Trophoblast cell (in vitro differentiated cells and primary cell): ENCODE measurements at regions not wholly inside any gene's neighbourhood (a gene's known extent, or its start where the extent isn't known, plus 50 kb on each side); places are given as distances from the start of the nearest gene placed in this dataset.

ENCODE experiments used
- DNase-seq, 2 donors: peaks; one replicate each; pipeline ENCODE4 v3.0.0-alpha.2; 2016
- H2AFZ ChIP-seq: 2 replicates; pipeline ENCODE4 v1.6.1; 2013; ENCODE audit warnings: low read length, moderate library complexity, mild to moderate bottlenecking; ENCODE audit not compliant: insufficient read depth, poor library complexity
- H2AK5ac ChIP-seq: 2 replicates; pipeline ENCODE4 v1.6.1; 2013; ENCODE audit warnings: mild to moderate bottlenecking, low read length
- H2BK120ac ChIP-seq: 2 replicates; pipeline ENCODE4 v1.6.1; 2013; ENCODE audit warnings: low read length, mild to moderate bottlenecking, moderate library complexity; ENCODE audit not compliant: insufficient read depth, poor library complexity
- H2BK12ac ChIP-seq: 2 replicates; pipeline ENCODE4 v1.6.1; 2013; ENCODE audit warnings: mild to moderate bottlenecking, low read length, moderate library complexity
- H2BK5ac ChIP-seq: 2 replicates; pipeline ENCODE4 v1.6.1; 2013; ENCODE audit warnings: low read length, low read depth, moderate library complexity, mild to moderate bottlenecking; ENCODE audit not compliant: poor library complexity
- H3K14ac ChIP-seq: 2 replicates; pipeline ENCODE4 v1.6.1; 2013; ENCODE audit warnings: mild to moderate bottlenecking, low read length
- H3K18ac ChIP-seq: 2 replicates; pipeline ENCODE4 v1.6.1; 2013; ENCODE audit warnings: mild to moderate bottlenecking, low read length
- H3K23ac ChIP-seq: 2 replicates; pipeline ENCODE4 v1.6.1; 2013; ENCODE audit warnings: low read length
- H3K27ac ChIP-seq: 2 replicates; pipeline ENCODE4 v1.5.1; 2013; ENCODE audit warnings: low read depth, mild to moderate bottlenecking, inconsistent platforms, low read length, moderate library complexity
- H3K27me3 ChIP-seq: 2 replicates; pipeline ENCODE4 v1.6.1; 2013; ENCODE audit warnings: inconsistent platforms, mild to moderate bottlenecking, low read length, moderate library complexity; ENCODE audit not compliant: insufficient read depth
- H3K36me3 ChIP-seq, 2 experiments: 1 replicate in 1 of 2; 2 replicates in 1 of 2; pipeline ENCODE4 v1.6.1; 2013; ENCODE audit warnings: low read length in 2 of 2, mild to moderate bottlenecking in 2 of 2, moderate library complexity in 1 of 2; ENCODE audit not compliant: insufficient read depth in 2 of 2, control insufficient read depth in 1 of 2
- H3K4ac ChIP-seq: 2 replicates; pipeline ENCODE4 v1.6.1; 2013; ENCODE audit warnings: low read depth, mild to moderate bottlenecking, low read length, moderate library complexity
- H3K4me1 ChIP-seq, 2 experiments: 1 replicate in 1 of 2; 2 replicates in 1 of 2; pipeline ENCODE4 v1.6.1; 2013; ENCODE audit warnings: low read length in 2 of 2, mild to moderate bottlenecking in 2 of 2, moderate library complexity in 1 of 2; ENCODE audit not compliant: insufficient read depth in 2 of 2, control insufficient read depth in 1 of 2
- H3K4me2 ChIP-seq: 2 replicates; pipeline ENCODE4 v1.6.1; 2013; ENCODE audit warnings: inconsistent platforms, mild to moderate bottlenecking, low read length, moderate library complexity
- H3K4me3 ChIP-seq: 2 replicates; pipeline ENCODE4 v1.5.1; 2013; ENCODE audit warnings: mild to moderate bottlenecking, low read depth, low read length, inconsistent platforms
- H3K79me1 ChIP-seq: one replicate; pipeline ENCODE4 v1.6.1; 2013; ENCODE audit warnings: low read length
- H3K79me2 ChIP-seq: 2 replicates; pipeline ENCODE4 v1.6.1; 2013; ENCODE audit warnings: low read length, mild to moderate bottlenecking; ENCODE audit not compliant: control insufficient read depth, insufficient read depth, poor library complexity
- H3K9ac ChIP-seq: 2 replicates; pipeline ENCODE4 v1.6.1; 2013; ENCODE audit warnings: mild to moderate bottlenecking, low read length
- H3K9me3 ChIP-seq: 2 replicates; pipeline ENCODE4 v1.6.1; 2013; ENCODE audit warnings: low read depth, mild to moderate bottlenecking, control low read depth, inconsistent platforms, low read length; ENCODE audit not compliant: insufficient read depth
- H4K12ac ChIP-seq: 2 replicates; pipeline ENCODE4 v1.6.1; 2013; ENCODE audit warnings: low read depth, mild to moderate bottlenecking, low read length, moderate library complexity
- H4K8ac ChIP-seq: 2 replicates; pipeline ENCODE4 v1.6.1; 2013; ENCODE audit warnings: low read depth, mild to moderate bottlenecking, low read length, moderate library complexity
- H4K91ac ChIP-seq: one replicate; pipeline ENCODE4 v1.6.1; 2013; ENCODE audit warnings: low read depth, mild to moderate bottlenecking, low read length, moderate library complexity
- WGBS: extraction: QIAGEN DNeasy Blood & Tissue Kit; methylation state at CpG from one replicate; pipeline ENCODE4 v1.1.7; 2013; ENCODE audit warnings: missing lambda C conversion rate; ENCODE audit not compliant: insufficient read length, insufficient coverage; ENCODE audit errors: extremely low coverage; 5-methylcytosine and 5-hydroxymethylcytosine counted together

DNA sequence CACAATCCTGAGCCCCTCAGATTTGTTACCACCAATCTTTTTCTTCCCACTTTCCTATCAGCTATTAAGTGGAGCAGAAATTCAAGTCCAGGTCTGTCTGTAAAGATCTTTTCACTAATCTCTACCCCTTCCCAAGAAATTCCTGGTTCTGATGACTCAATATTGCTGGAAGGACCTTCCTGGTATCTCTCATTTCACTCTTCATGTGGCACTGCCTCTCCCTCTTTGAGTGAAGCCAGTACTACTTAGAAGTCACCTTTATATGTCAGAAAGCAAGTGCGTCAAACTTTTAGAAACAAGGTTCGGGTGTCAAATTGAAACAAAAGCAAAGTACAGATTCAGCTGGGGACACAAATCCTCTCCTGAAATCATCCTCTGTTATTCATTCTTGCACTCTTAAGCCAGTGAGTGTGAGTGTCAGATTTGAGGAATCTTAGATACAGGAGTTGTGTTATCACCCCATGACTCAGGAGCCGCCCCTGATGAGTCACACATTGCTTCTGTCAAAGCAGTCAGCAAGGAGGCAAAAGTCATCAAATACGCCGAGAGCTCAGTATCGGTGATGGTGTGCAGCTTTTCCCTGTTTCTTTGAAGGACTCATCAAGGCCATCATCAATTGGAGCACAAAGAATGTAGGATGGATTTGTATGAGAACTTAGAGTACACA lies 313.0 kb downstream of the CETN3 start:
- DNase-seq: peak; percentile 56 to 63
- H4K8ac ChIP-seq: no peak overlapping the region
- no peak overlapping the region for H3K18ac ChIP-seq
- H4K91ac ChIP-seq: no peak overlapping the region
- H2AK5ac ChIP-seq: no peak overlapping the region
- no peaks in the 10 kb centered on the region for H3K9me3 ChIP-seq
- H3K27me3 ChIP-seq: no peaks in the 10 kb centered on the region
- no peak overlapping the region for H2AFZ ChIP-seq
- H3K4me3 ChIP-seq: no peak overlapping the region
- H4K12ac ChIP-seq: no peak overlapping the region
- H3K4me2 ChIP-seq: peak overlapping the region; percentile 40
- H3K79me1 ChIP-seq: peaks cover 4% of the 10 kb centered on the region
- no peak overlapping the region for H3K14ac ChIP-seq
- no peaks in the 10 kb centered on the region for H3K79me2 ChIP-seq
- no peak overlapping the region for H3K23ac ChIP-seq
- no peak overlapping the region for H2BK12ac ChIP-seq
- H2BK5ac ChIP-seq: peak overlapping the region; percentile 55
- no peaks in the 10 kb centered on the region for H3K36me3 ChIP-seq
- peak overlapping the region; percentile 59 for H3K27ac ChIP-seq
- no peak overlapping the region for H2BK120ac ChIP-seq
- H3K9ac ChIP-seq: no peak overlapping the region
- H3K4me1 ChIP-seq: peaks cover 0 to 6% of the 10 kb centered on the region in 2 experiments
- no CpG with 5 or more reads among the region's 6 CpGs for WGBS
- H3K4ac ChIP-seq: no peak overlapping the region

DNA sequence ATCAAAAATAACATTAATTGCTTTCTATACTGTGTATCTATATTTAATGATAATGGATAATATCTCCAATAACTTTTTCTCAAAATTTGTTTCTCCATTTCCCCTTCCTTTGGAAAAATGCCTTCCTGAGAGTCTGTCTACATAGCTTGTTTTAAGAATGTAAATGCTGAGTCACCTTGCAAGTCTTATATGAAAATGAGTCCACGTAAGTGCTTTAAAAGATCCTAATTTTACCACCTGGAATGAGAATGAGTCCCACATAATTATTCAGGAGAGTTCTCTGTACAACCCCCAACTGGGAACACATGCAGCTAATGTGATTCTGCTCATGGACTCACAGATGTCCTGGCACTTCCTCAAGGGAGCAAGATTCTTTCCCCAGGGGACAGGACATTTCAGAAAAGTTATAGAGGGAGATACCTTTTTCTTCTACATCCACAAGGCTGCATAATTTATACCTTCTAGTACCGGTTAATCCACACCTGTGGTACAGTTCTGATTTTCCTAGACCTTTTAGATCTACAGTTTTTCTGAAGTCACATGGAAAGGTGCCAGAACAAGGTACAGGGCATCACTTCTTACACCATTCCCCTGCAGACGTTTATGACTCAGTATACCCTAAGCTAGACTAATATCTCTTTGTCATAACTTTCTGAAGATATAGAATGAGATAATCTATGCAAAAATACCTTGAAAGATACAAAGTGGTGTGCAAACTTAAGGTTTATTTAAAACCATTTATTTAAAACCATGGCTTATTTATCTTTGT lies 314.1 kb downstream of the CETN3 start:
- H2BK5ac ChIP-seq: peak overlapping the region; percentile 63
- H3K4me3 ChIP-seq: no peak overlapping the region
- peak overlapping the region; percentile 47 for H3K27ac ChIP-seq
- H3K79me2 ChIP-seq: no peaks in the 10 kb centered on the region
- peaks cover 4% of the 10 kb centered on the region for H3K79me1 ChIP-seq
- no peak overlapping the region for H3K18ac ChIP-seq
- peak overlapping the region; percentile 47 for H4K8ac ChIP-seq
- H4K12ac ChIP-seq: no peak overlapping the region
- no peaks in the 10 kb centered on the region for H3K36me3 ChIP-seq
- peak overlapping the region; percentile 76 for H2BK12ac ChIP-seq
- peak overlapping the region; percentile 66 for H2BK120ac ChIP-seq
- H3K23ac ChIP-seq: no peak overlapping the region
- H3K14ac ChIP-seq: no peak overlapping the region
- H2AK5ac ChIP-seq: no peak overlapping the region
- no peak overlapping the region for H3K4ac ChIP-seq
- H3K4me1 ChIP-seq: peaks cover 0 to 6% of the 10 kb centered on the region in 2 experiments
- peak in 1 of 2 donors; percentile 4 for DNase-seq
- H3K4me2 ChIP-seq: no peak overlapping the region
- H3K9me3 ChIP-seq: no peaks in the 10 kb centered on the region
- no peaks in the 10 kb centered on the region for H3K27me3 ChIP-seq
- H2AFZ ChIP-seq: no peak overlapping the region
- no peak overlapping the region for H3K9ac ChIP-seq
- no peak overlapping the region for H4K91ac ChIP-seq
- no CpG with 5 or more reads among the region's 3 CpGs for WGBS

- H3K79me2 ChIP-seq: no peaks in the 10 kb centered on the region
- no peak overlapping the region for H3K23ac ChIP-seq
- H4K91ac ChIP-seq: no peak overlapping the region
- H3K4me1 ChIP-seq: peaks cover 0 to 6% of the 10 kb centered on the region in 2 experiments
- peaks cover 4% of the 10 kb centered on the region for H3K79me1 ChIP-seq
- H3K36me3 ChIP-seq: no peaks in the 10 kb centered on the region
- no peak overlapping the region for H4K12ac ChIP-seq
- no peaks in the 10 kb centered on the region for H3K9me3 ChIP-seq
- H3K14ac ChIP-seq: no peak overlapping the region
- no peak overlapping the region for H2BK5ac ChIP-seq
- no peak overlapping the region for H4K8ac ChIP-seq
- H2BK12ac ChIP-seq: no peak overlapping the region
- H2AFZ ChIP-seq: no peak overlapping the region
- no peak overlapping the region for H2AK5ac ChIP-seq
- no peak overlapping the region for H3K18ac ChIP-seq
- no peak overlapping the region for H3K4me2 ChIP-seq
- H3K4me3 ChIP-seq: no peak overlapping the region
- H3K27me3 ChIP-seq: no peaks in the 10 kb centered on the region
- WGBS: no CpG with 5 or more reads among the region's 3 CpGs
- H3K27ac ChIP-seq: peak overlapping the region; percentile 61
- H3K9ac ChIP-seq: no peak overlapping the region
- peak in 1 of 2 donors; percentile 50 for DNase-seq
- no peak overlapping the region for H3K4ac ChIP-seq
- H2BK120ac ChIP-seq: no peak overlapping the region
Measured at GRCh38 chr5:90093751-90094485, 315.6 kb downstream of the CETN3 start.

- Histone ChIP-seq H3K79me2 (no peaks in the 10 kb centered on the region), H2AFZ (no peak overlapping the region), H3K4me3 (no peak overlapping the region), H2BK12ac (no peak overlapping the region), H3K79me1 (peaks cover 4% of the 10 kb centered on the region), H3K23ac (no peak overlapping the region), H4K8ac (no peak overlapping the region), H2AK5ac (no peak overlapping the region), H2BK120ac (no peak overlapping the region), H3K9me3 (no peaks in the 10 kb centered on the region), H3K4me1 (peaks cover 0 to 6% of the 10 kb centered on the region in 2 experiments), H3K27me3 (no peaks in the 10 kb centered on the region), H3K36me3 (no peaks in the 10 kb centered on the region), H3K18ac (no peak overlapping the region), H2BK5ac (no peak overlapping the region), H3K27ac (no peak overlapping the region), H3K4ac (no peak overlapping the region), H4K12ac (no peak overlapping the region), H4K91ac (no peak overlapping the region), H3K9ac (no peak overlapping the region), H3K14ac (no peak overlapping the region), H3K4me2 (no peak overlapping the region)
- no CpG with 5 or more reads among the region's 3 CpGs for WGBS
- peak in 1 of 2 donors; percentile 61 for DNase-seq
Measured at GRCh38 chr5:90092734-90093133, 316.8 kb downstream of the CETN3 start.
